ENCODE measurements at regions not wholly inside any gene's neighbourhood (a gene's known extent, or its start where the extent isn't known, plus 50 kb on each side); places are given as distances from the start of the nearest gene placed in this dataset.

DNA sequence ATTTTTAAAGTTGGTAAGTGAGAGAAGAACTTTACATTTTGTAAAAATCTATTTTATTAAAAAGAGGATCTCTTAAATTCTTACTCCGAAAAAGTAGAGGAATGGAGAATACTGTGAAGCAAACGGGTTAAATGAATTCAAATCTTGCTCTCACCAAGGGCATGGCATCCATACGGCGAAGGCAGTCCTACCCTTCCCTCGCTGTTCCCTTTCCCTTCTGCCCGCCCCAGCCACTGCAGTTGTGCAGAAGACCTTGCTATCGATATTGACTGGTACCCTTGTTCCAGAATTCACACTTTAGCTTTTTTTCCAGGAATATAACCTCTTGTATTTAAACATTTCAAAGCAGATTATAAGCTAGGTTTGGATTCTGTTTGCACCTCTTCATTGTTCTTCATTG, 239.5 kb downstream of the ZPLD1 start:
- in situ Hi-C loops (cut with MboI; ENCODE audit: low sequenced_read_pairs), result no loop called here

- in situ Hi-C loops (cut with MboI; ENCODE audit: low sequenced_read_pairs), result no loop called here
These were observed 241.6 kb downstream of the ZPLD1 start for GRCh38 chr3:102676424-102676823.

DNA sequence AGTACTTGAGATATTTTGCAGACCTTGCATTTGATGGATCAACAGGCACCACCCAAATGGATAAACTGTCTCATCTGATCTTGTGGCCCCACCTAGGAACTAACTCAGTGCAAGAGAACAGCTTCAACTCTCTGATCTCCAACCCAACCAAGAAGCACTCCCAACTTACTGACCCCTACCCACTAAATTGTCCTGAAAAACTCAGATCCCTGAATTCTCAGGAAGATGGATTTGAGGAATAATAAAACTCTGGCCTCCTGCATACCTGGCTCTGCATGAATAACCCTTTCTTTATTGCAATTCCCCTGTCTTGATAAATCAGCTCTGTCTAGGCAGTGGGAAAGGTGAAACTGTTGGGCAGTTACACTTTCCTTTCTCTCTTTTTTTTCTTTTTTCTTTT, 247.9 kb downstream of the ZPLD1 start:
- in situ Hi-C loops (cut with MboI; ENCODE audit: low sequenced_read_pairs), result no loop called here

GRCh38 chr3:102686792-102687191, 252.0 kb downstream of the ZPLD1 start:
- in situ Hi-C loops (cut with MboI; ENCODE audit: low sequenced_read_pairs), result no loop called here

DNA sequence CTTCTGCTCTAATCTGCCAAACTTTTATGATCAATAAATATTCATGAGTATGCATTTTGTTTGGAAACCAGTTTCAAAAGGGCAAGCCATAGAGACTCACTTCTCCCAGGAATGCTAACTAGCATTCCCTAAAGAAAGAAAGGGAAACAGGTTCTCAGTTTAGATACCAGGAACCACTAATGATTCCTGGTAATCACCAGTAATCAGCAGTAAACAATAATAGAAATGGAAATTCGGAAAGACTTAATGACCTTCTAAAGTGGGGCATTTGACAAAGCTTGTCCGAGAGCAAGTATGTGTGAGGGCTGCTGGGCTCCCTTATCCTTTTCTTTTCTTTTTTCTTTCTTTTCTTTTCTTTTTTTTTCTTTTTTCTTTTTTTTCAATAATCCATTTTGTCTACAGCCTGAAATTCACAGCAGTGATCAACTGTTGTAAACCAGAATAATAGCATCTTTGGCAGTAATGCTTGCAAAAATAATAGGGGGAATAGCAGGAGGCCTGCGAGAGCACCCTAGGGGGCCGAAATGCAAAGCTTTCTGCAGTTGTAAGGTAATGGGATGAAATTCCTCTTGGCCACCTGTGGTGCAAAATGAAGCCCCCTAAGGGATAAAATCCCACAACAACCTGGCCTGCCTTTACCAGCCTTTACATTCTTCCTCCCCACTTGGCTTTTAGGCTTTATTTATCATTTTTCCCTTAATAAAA, 253.2 kb downstream of the ZPLD1 start:
- in situ Hi-C loops (cut with MboI; ENCODE audit: low sequenced_read_pairs), result no loop called here

- in situ Hi-C loops (cut with MboI; ENCODE audit: low sequenced_read_pairs), result no loop called here
These were observed 253.7 kb downstream of the ZPLD1 start for GRCh38 chr3:102688556-102688930.

DNA sequence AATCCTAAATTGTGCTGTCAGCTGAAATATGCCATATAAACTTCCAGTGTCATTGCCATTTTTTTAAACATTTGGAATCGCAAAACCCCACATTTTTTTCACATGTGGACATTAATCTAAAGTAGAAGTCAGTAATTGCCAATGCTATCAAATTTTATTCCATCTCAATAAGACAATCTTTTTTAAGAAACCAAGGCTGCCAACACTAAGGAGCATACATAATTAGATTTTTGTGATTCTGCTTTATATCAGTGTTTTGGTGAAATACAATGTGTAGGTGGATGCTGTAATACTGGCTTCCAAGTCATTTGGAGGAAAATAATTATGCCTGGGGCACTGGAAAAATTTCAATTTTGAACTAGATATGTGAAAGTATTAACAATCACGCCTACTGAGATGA, 256.7 kb downstream of the ZPLD1 start:
- in situ Hi-C loops (cut with MboI; ENCODE audit: low sequenced_read_pairs), result no loop called here

DNA sequence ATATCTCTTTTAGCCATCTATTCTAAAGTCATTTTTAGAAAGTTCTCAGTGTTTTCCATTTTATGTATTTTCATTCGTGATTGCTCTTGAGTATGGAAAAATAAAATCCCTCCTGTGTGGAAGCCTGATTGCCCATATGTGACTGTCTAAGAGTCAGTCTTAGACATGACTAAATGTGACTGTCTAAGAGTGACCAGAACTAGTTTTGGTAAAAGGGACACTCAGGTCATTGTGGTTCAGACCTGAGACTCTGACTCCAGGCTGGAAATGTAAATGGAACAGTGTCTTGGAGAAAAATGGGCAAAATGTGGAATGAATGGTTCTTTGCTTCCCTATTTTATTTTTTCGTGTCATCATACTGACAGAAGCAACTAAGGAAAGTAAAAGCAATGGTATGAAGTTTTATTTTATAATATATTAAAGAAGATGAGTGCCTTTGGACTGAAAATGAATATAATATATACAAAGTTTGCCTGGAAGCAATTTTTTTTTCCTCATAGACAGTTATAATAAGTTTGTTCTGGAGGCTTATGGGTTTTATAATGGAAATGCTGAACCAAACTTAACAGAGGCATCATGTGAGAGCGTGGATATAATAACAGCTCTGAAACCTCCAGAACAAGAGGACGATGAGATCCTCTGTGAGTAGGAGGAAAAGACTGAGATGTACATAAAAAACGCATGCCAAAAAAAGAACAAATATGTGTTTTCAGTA, 264.4 kb downstream of the ZPLD1 start:
- in situ Hi-C loops (cut with MboI; ENCODE audit: low sequenced_read_pairs), result no loop called here

DNA sequence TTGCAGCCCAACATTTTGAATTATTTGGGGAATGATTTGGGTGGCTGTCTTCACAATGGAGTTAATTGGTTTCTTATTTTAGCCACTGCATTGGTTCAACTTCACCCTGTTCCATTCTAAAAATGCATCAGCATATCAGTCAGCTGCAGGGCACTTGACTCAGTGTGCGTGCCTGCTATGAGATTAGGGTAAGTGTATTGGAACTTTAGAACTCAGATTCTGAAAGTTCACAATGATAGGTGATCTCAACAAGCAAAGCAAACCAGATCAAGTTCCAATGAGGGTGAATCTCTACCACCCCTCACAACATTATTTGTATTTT, 265.0 kb downstream of the ZPLD1 start:
- in situ Hi-C loops (cut with MboI; ENCODE audit: low sequenced_read_pairs), result no loop called here

GRCh38 chr3:102712896-102713295, 278.1 kb downstream of the ZPLD1 start:
- in situ Hi-C loops (cut with MboI; ENCODE audit: low sequenced_read_pairs), result no loop called here

- in situ Hi-C loops (cut with MboI; ENCODE audit: low sequenced_read_pairs), result no loop called here
These were observed 279.8 kb downstream of the ZPLD1 start for GRCh38 chr3:102714567-102714966.

DNA sequence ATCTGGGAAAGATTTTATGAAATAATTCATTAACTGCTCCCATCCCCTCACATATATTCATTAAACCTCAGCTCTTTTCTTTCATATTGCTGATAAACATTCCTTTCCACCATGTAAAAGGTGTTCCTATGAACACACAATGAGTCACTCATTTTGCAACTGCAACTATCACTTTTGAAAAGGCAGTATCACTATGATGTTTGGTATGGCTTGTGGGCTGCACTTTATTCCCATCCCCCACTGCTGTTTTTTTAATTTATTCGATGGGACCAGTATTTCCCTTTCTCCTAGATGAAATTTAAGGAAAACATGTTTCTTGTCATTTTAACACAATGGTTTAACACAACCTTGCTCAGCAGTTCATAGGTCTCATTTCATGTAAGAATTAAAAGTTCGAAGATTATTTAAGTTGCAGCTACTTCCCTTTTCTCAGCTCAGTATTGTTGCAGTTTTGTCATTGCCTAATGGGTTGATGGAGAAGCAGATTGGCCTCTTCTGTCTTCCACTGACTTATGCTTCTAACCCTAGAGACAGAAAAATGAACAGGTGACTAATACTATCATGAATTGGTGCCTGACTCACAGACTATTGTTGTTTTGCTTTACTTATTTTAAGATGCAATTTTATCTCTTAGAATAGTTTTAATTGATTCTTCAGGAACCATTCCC, 280.3 kb downstream of the ZPLD1 start:
- in situ Hi-C loops (cut with MboI; ENCODE audit: low sequenced_read_pairs), result no loop called here

DNA sequence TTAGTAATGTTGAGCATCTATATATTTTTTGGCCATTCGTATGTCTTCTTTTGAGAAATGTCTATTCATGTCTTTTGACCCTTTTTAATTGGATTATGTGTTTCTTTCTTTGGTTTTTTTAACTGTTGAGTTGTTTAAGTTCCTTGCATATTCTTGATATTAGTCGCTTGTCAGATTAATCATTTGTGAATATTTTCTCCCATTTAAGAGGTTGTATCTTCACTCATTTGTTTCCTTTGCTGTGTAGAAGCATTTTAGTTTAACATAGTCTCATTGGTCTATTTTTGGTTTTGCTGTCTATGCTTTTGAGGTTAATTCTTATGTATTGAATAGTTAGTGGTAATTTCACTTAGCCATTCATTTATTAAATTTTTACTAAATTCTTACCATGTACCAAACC, 283.8 kb downstream of the ZPLD1 start:
- in situ Hi-C loops (cut with MboI; ENCODE audit: low sequenced_read_pairs), result no loop called here

- in situ Hi-C loops (cut with MboI; ENCODE audit: low sequenced_read_pairs), result no loop called here
These were observed 287.5 kb downstream of the ZPLD1 start for GRCh38 chr3:102722317-102722716.

DNA sequence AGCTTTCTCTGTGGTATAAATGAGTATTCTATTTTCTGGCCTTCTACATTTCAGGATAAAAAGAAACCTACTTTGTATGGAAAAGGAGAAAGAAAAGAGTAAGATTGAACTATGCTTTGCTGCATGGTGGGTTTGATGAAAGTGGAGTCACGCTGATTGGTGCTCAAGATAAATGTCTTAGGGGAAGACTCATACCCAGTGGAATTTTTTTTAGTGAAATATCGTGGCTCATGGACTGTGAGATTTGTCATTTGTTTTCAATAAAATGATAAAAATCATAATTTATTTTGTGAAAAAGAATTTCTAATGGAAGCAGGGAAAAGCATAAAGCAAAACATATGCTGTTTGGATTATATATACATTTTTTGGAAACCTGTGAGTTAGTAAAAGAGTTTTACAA, 292.5 kb downstream of the ZPLD1 start:
- in situ Hi-C loops (cut with MboI; ENCODE audit: low sequenced_read_pairs), result loop anchor here (25.0 kb wide), 1 partner anchor 915 kb away; no protein-coding TSS in a partner anchor

DNA sequence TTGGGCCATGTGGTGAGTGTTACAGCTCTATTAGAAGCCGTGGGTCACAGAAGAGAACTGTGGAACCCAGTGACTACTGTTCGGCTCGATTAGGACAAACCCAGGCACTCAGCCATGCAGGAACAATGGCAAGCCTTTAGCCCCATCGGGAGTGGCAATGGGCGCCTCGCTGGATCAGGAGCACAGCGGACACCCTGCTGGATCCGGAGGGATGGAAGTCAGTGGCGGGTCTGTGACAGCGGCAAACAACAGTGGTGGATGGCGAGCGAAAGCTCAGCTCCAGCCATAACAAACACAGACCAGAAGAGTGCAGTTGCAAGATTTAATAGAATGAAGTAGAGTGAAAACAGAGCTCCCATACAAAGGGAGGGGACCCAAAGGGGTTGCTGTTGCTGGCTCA, 297.8 kb downstream of the ZPLD1 start:
- in situ Hi-C loops (cut with MboI; ENCODE audit: low sequenced_read_pairs), result loop anchor here (25.0 kb wide), 1 partner anchor 920 kb away; no protein-coding TSS in a partner anchor

GRCh38 chr3:102733791-102734563, 299.2 kb downstream of the ZPLD1 start:
- in situ Hi-C loops (cut with MboI; ENCODE audit: low sequenced_read_pairs), result loop anchor here (25.0 kb wide), 1 partner anchor 922 kb away; no protein-coding TSS in a partner anchor

DNA sequence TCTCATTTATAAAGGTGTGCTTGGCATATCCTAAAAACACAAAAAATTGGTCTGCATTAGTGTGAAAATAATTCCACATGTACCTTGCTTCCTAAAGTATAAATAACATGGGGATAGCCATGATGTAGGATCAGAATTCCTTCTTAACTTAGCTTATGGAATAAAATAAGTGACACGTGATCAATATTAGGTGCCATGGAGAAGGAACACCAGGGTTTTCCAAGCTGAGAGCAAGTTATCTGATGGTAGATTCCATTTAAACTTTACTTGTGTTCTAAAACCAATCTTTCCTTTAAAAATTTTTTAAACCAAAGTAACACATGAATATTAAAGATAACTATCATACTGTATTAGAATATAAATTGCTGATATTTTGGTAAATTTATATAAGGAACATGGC, 300.5 kb downstream of the ZPLD1 start:
- in situ Hi-C loops (cut with MboI; ENCODE audit: low sequenced_read_pairs), result loop anchor here (25.0 kb wide), 1 partner anchor 923 kb away; no protein-coding TSS in a partner anchor

GRCh38 chr3:102736288-102736974, 301.6 kb downstream of the ZPLD1 start:
- in situ Hi-C loops (cut with MboI; ENCODE audit: low sequenced_read_pairs), result loop anchor here (25.0 kb wide), 1 partner anchor 924 kb away; no protein-coding TSS in a partner anchor

- in situ Hi-C loops (cut with MboI; ENCODE audit: low sequenced_read_pairs), result loop anchor here (25.0 kb wide), 1 partner anchor 925 kb away; no protein-coding TSS in a partner anchor
These were observed 302.1 kb downstream of the ZPLD1 start for GRCh38 chr3:102736975-102737304.

GRCh38 chr3:102737353-102737752, 302.5 kb downstream of the ZPLD1 start:
- in situ Hi-C loops (cut with MboI; ENCODE audit: low sequenced_read_pairs), result loop anchor here (25.0 kb wide), 1 partner anchor 925 kb away; no protein-coding TSS in a partner anchor
